SK-N-SH treated with all-trans-retinoic acid at 6 μM for 48 hours (cell line): ENCODE measurements at regions not wholly inside any gene's neighbourhood (a gene's known extent, or its start where the extent isn't known, plus 50 kb on each side); places are given as distances from the start of the nearest gene placed in this dataset.

ENCODE experiments used
- ATAC-seq: fragments of 200-7000 bp; cut with Tn5 transposase; 3 replicates; pipeline ENCODE4 v1.9.1; 2020; ENCODE audit warnings: mild to moderate bottlenecking, moderate library complexity
- ARNTL ChIP-seq: fragments of 450-650 bp; formaldehyde crosslinking; IDR thresholded peaks from 2 replicates; pipeline ENCODE4 v1.5.0; 2020; ENCODE audit warnings: low read depth, mild to moderate bottlenecking, moderate library complexity, borderline replicate concordance
- BACH2 ChIP-seq: fragments of 250-450 bp; sonication (Bioruptor Pico); IDR thresholded peaks from 2 replicates; pipeline ENCODE4 v1.9.0; 2021; ENCODE audit warnings: mild to moderate bottlenecking, borderline replicate concordance
- CREB5 ChIP-seq: fragments of 250-450 bp; sonication (Bioruptor Pico); IDR thresholded peaks from 2 replicates; pipeline ENCODE4 v1.5.1; 2020; ENCODE audit warnings: low read depth, mild to moderate bottlenecking, moderate library complexity
- CSDC2 ChIP-seq: fragments of 250-450 bp; sonication (Bioruptor Pico); IDR thresholded peaks from 2 replicates; pipeline ENCODE4 v1.5.0; 2020; ENCODE audit warnings: mild to moderate bottlenecking, moderate library complexity
- CSRNP3 ChIP-seq: fragments of 250-450 bp; sonication (Bioruptor Pico); IDR thresholded peaks from 2 replicates; pipeline ENCODE4 v1.5.1; 2021; ENCODE audit warnings: mild to moderate bottlenecking, moderate library complexity
- ESRRG ChIP-seq: fragments of 250-450 bp; sonication (Bioruptor Pico); IDR thresholded peaks from 2 replicates; pipeline ENCODE4 v1.6.1; 2021; ENCODE audit warnings: mild to moderate bottlenecking
- ISL1 ChIP-seq: fragments of 250-450 bp; sonication (Bioruptor Pico); IDR thresholded peaks from 2 replicates; pipeline ENCODE4 v2.1.2; 2022; ENCODE audit warnings: mild to moderate bottlenecking, moderate library complexity
- OSR1 ChIP-seq: fragments of 250-450 bp; sonication (Bioruptor Pico); IDR thresholded peaks from 2 replicates; pipeline ENCODE4 v1.8.0; 2022; ENCODE audit warnings: moderate library complexity, mild to moderate bottlenecking, inconsistent platforms
- PATZ1 ChIP-seq: fragments of 250-450 bp; sonication (Bioruptor Pico); IDR thresholded peaks from 2 replicates; pipeline ENCODE4 v1.8.0; 2020; ENCODE audit warnings: mild to moderate bottlenecking, moderate library complexity, borderline replicate concordance
- POU6F1 ChIP-seq: fragments of 250-450 bp; sonication (Bioruptor Pico); IDR thresholded peaks from 2 replicates; pipeline ENCODE4 v1.8.0; 2021; ENCODE audit warnings: low read depth, mild to moderate bottlenecking, moderate library complexity, borderline replicate concordance
- PPARA ChIP-seq: fragments of 250-450 bp; sonication (Bioruptor Pico); IDR thresholded peaks from 2 replicates; pipeline ENCODE4 v1.5.0; 2020; ENCODE audit warnings: mild to moderate bottlenecking, borderline replicate concordance
- RARB ChIP-seq: fragments of 250-450 bp; sonication (Bioruptor Pico); IDR thresholded peaks from 2 replicates; pipeline ENCODE4 v1.8.0; 2021; ENCODE audit warnings: mild to moderate bottlenecking, moderate library complexity
- SNAI2 ChIP-seq: fragments of 250-450 bp; sonication (Bioruptor Pico); IDR thresholded peaks from 2 replicates; pipeline ENCODE4 v1.5.0; 2020; ENCODE audit warnings: mild to moderate bottlenecking, moderate library complexity
- TCF4 ChIP-seq: fragments of 250-450 bp; sonication (Bioruptor Pico); IDR thresholded peaks from 2 replicates; pipeline ENCODE4 v1.8.0; 2021; ENCODE audit warnings: mild to moderate bottlenecking, moderate library complexity, borderline replicate concordance
- TOX ChIP-seq: fragments of 250-450 bp; sonication (Bioruptor Pico); IDR thresholded peaks from 2 replicates; pipeline ENCODE4 v1.8.0; 2021; ENCODE audit warnings: mild to moderate bottlenecking, moderate library complexity, borderline replicate concordance
- ZC3H10 ChIP-seq: fragments of 250-450 bp; sonication (Bioruptor Pico); IDR thresholded peaks from 2 replicates; pipeline ENCODE4 v1.5.1; 2021; ENCODE audit warnings: mild to moderate bottlenecking, moderate library complexity
- ZFP3 ChIP-seq: fragments of 250-450 bp; sonication (Bioruptor Pico); IDR thresholded peaks from 2 replicates; pipeline ENCODE4 v1.5.0; 2020; ENCODE audit warnings: mild to moderate bottlenecking, moderate library complexity
- ZFP30 ChIP-seq: fragments of 450-650 bp; formaldehyde crosslinking; IDR thresholded peaks from 2 replicates; pipeline ENCODE4 v1.5.0; 2022; ENCODE audit warnings: mild to moderate bottlenecking, moderate library complexity
- ZNF565 ChIP-seq: fragments of 450-650 bp; formaldehyde crosslinking; conservative IDR thresholded peaks from 2 replicates; pipeline ENCODE4 v1.5.0; 2020; ENCODE audit warnings: low read depth, mild to moderate bottlenecking, moderate library complexity
- ZNF70 ChIP-seq: fragments of 450-650 bp; formaldehyde crosslinking; IDR thresholded peaks from 2 replicates; pipeline ENCODE4 v1.5.0; 2020; ENCODE audit warnings: mild to moderate bottlenecking, moderate library complexity
- ZNF8 ChIP-seq: fragments of 450-650 bp; formaldehyde crosslinking; IDR thresholded peaks from 2 replicates; pipeline ENCODE4 v1.5.0; 2020; ENCODE audit warnings: mild to moderate bottlenecking, moderate library complexity

- no peak for TF ChIP-seq ZNF8 (CRISPR knock-in tag)
- no peak for TF ChIP-seq ZFP3 (CRISPR knock-in tag)
- TF ChIP-seq OSR1 (CRISPR knock-in tag) = no peak
- no peak for TF ChIP-seq CREB5 (CRISPR knock-in tag)
- no peak for TF ChIP-seq CSDC2 (CRISPR knock-in tag)
- no peak for TF ChIP-seq ESRRG
- no peak for TF ChIP-seq TCF4 (CRISPR knock-in tag)
- no peak for TF ChIP-seq PATZ1 (CRISPR knock-in tag)
- TF ChIP-seq CSRNP3 (CRISPR knock-in tag) = no peak
- TF ChIP-seq SNAI2 = no peak
- no peak for TF ChIP-seq ZNF565 (CRISPR knock-in tag)
- TF ChIP-seq ZNF70 (CRISPR knock-in tag) = no peak
- ATAC-seq = no peak
These were observed 185.4 kb upstream of the RPL38 start for GRCh38 chr17:74018115-74018514.

GRCh38 chr17:74019271-74019670 is 184.2 kb upstream of the RPL38 start:
- no peak for TF ChIP-seq ZNF70 (CRISPR knock-in tag)
- no peak for TF ChIP-seq POU6F1 (CRISPR knock-in tag)
- TF ChIP-seq RARB (CRISPR knock-in tag) = no peak
- no peak for TF ChIP-seq PATZ1 (CRISPR knock-in tag)
- no peak for TF ChIP-seq PPARA (CRISPR knock-in tag)
- TF ChIP-seq ESRRG = no peak
- TF ChIP-seq SNAI2 = no peak
- no peak for TF ChIP-seq CSRNP3 (CRISPR knock-in tag)
- no peak for TF ChIP-seq TCF4 (CRISPR knock-in tag)
- TF ChIP-seq CSDC2 (CRISPR knock-in tag) = no peak
- no peak for TF ChIP-seq ZC3H10 (CRISPR knock-in tag)
- TF ChIP-seq TOX (CRISPR knock-in tag) = no peak
- no peak for TF ChIP-seq BACH2 (CRISPR knock-in tag)
- no peak for TF ChIP-seq ISL1 (CRISPR knock-in tag)
- TF ChIP-seq ZFP30 (CRISPR knock-in tag) = no peak
- no peak for ATAC-seq

GRCh38 chr17:74019860-74020259 is 183.6 kb upstream of the RPL38 start:
- TF ChIP-seq ARNTL (CRISPR knock-in tag) = no peak
- TF ChIP-seq, all 23 proteins: peak for 0
- no peak for ATAC-seq
